GM19467 (cell line): ENCODE measurements at regions not wholly inside any gene's neighbourhood (a gene's known extent, or its start where the extent isn't known, plus 50 kb on each side); places are given as distances from the start of the nearest gene placed in this dataset.

Experiments
- ATAC-seq: cut with Tn5 transposase; IDR thresholded peaks from one replicate; pipeline ENCODE4 v1.9.1; 2021; ENCODE audit warnings: mild to moderate bottlenecking, moderate library complexity; ENCODE audit not compliant: unreplicated experiment

DNA sequence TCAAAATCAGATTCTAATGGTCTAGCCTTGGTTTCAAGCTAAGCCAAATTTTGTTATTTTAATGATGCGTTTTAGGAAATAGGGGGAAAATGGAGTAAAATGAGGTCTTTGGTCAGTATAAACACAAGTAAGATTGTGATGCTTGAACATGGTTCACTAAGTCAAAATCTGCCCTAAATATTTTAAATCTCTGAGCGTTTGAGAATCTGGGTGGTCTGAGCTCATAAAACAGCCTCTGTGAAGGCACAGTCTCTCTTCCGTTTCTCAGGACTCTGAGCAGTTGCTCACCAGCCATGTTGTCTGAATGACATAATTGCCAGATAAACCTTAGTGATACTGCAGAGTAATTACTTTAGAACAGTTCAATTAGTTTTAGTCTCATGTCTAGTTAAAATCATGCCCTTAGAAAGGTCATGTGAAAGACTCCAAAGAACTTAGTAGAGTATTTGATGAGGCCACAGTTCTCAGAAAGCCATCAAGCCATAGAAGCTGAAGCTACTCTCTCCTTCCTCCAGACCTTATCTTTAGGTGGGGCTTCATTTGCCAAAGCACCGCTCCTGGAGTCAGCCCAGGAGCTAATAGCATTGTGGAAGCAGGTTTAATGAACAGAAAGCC is 257.1 kb upstream of the MAP3K1 start:
- no peak for ATAC-seq

DNA sequence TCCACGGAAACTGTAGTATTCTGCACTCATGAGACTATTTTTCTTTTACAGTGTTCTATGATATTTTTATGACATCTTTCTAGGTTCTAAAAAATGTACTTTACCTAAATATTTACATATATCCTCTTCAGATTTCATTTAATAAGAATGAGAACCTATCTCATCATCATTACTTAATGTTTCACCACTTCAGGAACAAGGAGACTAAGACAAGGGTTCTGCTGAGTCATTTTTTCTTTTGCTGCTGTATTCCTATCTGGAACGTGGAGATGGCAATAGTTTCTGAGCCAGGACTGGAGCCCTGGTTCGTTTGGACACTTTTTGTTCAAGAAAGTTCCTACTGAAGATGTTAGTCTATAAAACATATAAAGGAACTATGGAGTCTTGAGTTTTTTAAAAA is 258.2 kb upstream of the MAP3K1 start:
- ATAC-seq, result no peak

DNA sequence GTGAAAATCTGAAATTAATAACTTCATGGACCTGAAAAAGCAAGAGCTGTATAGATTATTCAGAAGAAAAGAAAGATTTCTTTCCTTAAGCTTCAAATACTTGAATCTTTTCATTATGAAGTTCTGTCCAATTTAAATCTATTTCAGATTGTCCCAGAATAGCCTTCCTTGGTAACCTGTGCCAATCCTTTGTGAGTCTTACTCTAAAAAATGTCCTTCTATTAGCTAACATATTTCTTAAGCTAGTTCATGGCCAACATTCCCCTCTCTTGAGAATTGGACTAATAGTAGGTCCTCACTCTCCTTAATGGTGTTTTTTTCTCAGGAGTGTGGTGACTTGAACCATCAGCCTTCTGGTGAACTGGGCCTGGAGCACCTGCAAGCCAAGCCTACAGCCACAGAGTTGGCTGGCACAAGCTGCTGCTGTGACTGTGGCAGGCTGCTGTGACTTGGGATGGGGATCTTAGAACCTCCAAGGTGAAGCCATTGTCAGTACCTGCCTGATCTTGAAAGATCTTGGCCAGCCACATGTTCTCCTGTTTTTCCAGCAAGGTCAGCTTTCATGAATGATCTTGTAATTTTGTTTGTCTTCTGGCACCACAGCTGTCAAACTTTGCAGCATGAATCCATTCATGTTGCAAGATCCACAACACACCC is 262.6 kb upstream of the MAP3K1 start:
- ATAC-seq, result no peak

DNA sequence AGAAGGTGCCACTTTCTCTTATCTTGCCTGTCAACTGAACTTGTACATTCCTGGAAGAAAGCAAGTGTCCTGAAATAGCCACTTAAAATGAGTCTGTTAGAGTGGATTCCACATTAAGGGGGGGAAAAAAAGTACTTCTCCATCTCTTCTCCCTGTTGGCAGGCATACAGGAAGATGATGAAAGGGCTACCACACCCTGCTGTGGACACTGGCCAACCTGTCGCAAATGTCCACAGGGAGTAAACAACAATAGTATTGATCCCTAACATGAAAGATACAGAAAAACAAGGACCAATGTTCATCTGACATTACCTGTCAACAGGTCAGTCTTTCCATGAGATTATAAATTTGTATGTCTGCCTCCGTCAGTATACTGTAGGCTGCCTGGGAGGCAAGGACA is 265.1 kb upstream of the MAP3K1 start:
- no peak for ATAC-seq

DNA sequence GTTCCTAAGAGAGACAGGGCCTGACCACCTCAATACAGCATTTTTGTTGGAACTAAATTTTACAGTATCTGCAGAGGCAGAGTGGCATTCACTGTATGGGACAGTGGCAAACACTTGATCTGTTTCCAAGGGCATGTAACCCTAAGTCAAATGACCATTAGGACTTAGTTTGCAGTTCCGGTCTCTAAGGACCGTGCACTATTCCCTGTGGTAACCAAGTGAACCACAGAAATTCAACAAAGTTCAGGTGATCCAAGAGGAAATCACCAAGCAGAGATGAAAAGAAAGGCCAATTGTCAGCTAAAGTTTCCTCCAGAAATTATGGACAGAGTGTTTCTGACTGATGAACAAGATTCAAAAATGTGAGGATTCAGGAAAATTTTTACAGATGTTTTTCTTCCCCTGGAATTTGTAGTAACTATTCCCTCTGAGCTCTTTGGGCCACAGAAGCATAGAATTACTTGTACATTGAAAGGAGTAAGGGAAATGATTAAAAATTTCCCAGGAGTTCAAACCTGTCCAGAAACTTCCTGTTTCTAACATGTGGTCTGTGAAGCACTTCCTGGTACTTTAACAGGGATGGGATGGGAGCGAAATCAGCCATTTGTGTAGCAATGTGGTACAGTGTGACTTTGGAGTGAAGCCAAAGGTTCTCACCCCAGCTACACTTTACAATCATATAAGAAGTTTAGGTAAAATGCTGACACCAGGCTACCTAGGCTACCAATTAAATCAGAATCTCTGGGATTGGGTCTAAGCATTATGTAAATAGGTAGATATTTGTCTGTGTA is 266.1 kb upstream of the MAP3K1 start:
- no peak for ATAC-seq

DNA sequence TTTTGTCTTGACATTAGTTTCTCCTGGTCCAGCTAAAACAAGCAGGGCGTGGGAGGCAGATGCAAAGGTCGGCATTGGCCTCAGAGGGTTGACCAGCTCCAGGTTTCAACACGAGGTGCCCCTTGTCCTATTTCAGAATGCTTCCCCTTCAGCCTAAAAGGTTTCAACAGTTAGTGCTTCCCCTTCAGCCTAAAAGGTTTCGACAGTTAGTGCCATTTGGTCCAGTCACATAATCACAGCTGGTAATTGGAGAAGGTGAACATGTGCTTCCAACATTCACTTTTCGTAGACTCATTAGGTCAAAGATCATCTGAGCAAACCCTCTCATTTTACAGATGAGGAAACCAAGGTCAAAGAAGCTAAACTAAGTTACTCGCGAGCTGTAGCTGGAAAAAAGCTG is 270.3 kb upstream of the MAP3K1 start:
- no peak for ATAC-seq

DNA sequence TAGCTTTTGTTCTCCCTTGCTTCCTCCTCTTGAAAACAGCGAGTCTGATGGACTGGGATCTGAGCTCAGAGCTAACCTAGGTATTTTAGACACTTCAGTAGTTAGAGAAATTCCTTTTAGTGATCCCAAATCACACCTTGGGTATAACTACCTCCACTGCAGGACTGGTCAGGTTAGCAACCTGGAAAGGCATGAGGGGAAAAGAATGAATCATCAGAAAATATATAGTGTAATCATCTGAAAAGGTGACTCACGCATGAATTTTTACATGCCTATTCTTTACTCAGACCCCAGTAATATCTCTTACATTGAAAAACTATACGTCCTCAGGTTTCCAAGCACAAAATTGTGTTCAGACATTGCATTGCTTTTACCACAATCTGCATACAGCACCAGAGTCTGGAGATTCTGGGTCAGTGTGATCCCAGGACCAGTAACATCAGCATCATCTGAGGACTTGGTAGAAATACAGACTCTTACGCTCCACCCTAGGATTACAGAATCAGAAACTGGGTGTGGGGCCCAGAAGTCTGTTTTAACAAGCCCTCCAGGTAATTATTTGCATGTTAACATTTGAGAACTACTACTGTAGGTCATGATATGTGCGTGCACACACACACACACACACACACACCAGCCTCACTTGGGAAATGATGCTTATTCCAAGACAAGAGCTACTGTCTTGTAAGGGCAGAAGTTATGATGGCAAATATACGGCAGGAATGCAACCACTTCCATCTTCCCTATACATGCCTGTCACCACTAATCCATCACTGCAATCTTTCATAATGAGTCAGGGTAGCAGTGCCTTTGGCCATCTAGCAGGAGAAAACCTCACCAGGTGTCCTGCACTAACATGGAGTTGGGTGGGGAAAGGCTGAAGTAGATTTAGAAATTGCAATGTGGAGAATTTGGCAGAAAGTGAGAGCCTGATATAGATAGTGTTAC is 271.6 kb upstream of the MAP3K1 start:
- ATAC-seq, result no peak

DNA sequence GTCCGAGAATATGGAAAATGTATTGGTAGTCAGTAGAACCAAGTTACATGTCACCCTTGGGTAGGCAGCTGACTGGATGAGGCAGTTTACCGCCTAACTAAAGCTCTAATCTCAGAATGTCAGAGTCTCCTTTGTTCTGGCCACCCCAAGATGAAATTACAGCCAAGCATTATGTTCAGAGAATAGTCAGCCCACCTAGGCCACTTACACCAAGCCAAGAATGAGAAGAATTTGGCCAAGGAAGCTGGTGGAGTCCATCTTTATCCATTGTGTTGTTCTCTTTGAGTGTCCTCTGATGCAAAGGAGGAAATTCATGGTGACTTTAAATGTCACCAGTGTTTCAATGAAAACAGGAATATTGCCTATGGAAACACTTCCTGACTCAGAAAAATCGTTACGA is 275.1 kb upstream of the MAP3K1 start:
- ATAC-seq, result no peak

DNA sequence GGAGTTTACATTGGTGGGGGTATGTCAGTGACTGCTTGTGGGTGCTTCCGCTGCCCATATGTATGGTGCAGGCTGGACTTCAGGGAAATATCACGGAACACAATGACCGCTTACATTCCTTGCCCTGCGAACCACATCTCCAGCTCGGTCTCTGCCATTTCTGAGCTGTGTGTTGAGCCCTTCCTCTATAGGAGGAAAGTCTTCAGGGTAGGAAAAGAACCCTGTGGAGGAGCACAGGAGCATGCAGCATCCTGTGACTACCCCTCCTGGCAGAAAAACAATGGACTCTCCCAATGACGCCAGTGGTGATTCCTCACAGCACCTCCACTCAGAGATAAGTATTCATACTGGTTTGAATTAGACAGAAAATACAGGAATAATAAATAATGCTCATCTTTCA is 276.8 kb upstream of the MAP3K1 start:
- no peak for ATAC-seq

DNA sequence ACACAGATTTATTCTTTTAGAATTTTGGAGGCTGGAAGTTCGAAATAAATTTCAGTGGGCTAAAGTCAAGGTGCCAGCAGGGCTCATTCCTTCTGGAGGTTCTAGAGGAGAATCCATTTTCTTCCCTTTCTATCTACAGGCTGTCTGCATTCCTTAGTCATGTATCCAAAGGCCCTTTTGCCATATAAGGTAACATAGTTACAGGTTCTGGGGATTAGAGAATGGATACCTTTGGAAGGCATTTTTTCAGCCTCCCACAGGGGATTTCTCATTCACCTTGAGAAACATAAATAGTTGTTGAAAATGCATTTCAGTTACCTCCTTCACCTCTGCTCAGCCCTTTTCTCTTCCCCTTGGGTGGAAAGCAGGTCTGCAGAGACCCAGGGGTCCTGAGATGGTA is 280.0 kb upstream of the MAP3K1 start:
- ATAC-seq, result no peak

DNA sequence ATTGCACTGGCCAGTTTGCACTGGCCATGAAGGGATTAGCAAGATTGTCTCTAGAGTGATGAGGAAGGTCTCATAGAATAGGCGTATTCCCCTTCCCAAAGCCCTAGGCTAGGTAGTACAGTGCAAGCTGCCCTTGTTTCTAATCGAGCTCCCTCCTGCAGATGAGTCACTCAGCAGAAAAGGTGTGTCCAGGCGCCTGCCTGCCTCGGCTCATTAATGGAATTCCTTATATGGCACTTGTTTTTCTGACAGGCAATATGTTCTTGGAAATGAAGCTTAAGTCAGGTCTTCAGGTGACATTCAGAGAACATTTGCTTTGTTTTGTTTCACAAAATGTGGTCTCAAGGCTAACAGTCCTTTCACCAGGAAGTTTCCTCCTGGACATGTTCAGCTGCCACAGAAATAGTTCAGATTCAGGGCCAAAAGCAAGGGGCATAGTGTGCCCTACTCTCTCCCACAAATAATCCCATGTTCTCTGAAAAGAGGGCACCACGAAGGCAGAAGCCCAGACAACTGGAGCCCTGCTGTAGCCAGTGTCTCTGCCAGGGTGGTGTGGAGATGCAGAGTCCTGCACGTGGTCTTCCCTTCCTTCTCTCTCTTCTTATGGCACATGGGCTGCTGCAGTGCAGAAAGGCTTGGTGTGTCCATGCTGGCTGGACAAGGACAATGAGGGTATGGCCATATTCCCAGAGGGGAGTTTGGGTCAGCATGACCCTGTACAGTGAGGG is 281.1 kb upstream of the MAP3K1 start:
- ATAC-seq, result no peak

DNA sequence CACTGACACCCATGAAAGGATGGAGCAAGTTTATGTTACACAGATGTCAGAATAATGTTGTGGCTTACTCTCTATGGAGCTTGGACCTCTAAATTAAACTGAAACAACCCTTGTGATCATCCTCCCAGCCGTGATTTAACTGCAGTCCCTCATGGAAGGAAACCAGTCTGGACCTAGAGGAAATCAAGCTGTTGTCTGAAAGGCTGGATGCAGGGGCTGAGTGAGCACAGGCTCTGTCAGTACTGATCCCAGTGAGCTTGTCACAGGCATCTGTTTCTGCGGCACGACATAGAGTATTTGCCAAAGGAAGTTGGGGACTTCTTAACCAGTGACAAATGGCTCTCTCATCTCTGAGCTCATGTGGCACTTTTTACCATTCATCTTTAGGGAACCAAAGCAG is 282.9 kb upstream of the MAP3K1 start:
- ATAC-seq, result no peak

DNA sequence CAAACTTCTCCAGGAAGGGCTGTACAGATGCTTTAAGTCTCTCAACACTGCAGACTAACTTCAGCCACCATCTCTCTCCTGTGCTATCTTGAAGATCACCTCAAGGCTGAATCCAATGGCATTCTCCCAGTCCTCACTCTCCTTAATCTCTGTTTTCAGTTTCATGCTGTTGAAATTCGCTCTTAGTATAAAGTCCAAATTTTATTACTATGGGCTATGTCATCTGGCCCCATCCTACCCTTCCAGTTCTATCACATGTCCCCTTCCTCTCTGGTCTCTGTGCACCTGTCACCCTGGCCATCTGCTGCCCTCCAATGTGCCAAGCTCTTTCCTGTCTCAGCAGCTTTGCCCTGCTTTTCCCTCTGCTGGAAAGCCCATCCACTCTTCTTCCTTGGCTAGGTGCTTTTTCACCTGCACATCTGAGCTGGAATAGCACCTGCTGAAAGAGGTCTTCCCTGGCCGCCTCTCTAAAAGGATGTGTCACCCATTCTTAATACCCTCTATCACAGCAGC is 284.7 kb upstream of the MAP3K1 start:
- ATAC-seq, result no peak

DNA sequence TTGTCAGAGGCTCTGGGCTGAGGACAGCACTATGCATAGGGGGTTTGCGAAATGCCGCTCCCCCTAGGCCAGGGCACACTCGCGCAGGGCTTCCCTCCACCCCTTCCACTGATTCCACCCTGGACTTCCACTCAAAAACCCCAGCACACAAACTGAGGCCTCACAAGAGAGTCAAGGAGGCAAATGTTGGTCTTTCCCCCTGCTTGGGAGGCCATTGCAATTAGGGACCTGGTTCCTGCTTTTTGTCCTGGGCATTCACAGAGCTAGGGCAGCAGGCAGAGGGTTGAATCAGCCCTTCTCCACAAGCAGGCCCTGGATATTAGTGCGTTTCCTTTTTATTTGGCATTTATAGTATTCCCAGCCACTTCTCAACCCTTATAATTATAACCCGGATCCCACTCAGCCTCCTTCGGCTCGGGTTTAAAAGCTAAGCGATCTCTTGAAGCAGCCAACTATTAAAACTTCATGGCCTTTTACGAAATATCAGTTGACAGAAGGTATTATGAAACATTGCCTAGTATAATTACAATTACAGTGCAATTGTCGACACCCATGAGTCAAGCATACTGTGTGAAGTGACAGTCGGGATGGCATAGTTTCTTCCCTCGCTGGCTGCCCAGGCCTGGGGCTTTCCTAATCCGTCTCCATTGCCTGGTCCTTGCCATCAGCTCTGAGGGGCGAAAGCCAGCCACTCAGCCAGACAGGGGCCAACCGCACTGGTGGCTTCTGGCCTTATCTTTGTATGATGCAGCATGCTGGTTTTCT is 285.5 kb upstream of the MAP3K1 start:
- ATAC-seq, result no peak

DNA sequence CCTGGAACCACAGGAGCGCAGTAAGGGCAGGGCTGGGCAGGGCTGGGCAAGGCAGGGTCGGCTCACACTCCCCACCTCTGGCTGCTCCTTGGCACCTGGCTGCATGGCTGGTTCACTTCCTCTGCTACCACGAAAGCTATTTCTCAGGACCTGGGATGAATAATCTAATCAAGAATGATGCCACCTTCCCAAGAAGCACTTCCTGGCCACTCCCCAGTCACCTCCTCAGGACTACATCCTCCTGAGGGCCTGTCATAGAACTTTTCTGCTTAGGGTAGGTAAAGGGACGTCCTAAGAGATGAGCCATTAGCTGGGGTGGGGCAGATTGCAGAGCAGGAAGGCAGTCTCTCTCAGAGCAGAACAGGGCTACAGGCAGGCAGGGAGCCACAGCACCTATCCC is 288.2 kb upstream of the MAP3K1 start:
- no peak for ATAC-seq

DNA sequence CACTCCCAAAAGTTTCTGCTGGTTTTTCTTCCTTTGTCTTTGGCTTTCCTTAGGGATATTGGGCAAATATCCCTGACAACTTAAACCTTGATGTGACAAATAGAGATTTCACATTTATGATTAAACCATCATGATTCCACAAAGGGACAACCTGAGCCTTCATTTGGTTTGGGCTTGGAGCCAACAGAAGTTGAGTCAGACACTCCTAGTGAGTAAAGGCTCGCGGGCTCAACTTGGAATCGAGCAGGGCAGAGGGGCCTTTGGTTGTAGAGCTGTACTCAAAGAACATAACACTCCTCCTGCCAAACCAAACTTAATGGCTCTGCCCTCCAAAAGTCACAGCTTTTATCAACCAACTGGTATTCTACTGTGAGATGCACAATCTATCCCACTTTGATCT is 290.2 kb upstream of the MAP3K1 start:
- no peak for ATAC-seq

DNA sequence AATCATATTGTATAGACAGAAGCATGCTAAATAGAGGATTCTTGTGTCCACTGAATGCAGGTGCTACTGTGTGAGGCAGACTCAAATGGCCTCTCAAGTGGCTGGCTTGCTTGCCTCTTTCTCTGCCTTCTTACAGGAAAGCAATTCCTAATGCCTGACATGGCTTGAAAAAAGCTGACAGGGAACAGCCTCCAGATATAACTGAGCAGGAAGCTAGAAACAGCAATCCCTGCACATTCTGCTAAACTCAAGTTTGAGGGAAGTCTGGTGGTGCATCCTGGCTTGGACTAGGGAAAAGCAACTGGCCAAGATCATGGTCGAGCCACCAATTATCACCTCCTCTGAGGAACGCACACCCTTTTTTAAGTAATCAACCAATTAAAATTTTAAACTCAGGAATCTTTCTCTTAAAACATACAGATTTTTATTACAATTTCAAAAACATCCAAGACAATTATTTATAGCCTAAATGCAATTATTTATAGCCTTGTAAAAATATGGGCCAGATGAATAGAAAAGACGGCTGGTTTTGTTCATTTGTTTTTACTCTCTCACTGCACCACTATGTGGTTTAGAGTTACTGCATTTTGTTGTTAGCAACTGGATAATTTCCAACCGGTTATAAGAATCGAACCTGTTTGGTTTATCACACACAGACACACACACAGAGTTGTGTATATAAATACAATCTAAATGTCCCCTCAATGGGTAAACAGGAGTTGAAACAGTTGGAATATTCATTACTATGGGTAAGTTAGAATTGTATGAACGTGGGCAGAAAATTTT is 290.9 kb upstream of the ANKRD55 start:
- no peak for ATAC-seq

DNA sequence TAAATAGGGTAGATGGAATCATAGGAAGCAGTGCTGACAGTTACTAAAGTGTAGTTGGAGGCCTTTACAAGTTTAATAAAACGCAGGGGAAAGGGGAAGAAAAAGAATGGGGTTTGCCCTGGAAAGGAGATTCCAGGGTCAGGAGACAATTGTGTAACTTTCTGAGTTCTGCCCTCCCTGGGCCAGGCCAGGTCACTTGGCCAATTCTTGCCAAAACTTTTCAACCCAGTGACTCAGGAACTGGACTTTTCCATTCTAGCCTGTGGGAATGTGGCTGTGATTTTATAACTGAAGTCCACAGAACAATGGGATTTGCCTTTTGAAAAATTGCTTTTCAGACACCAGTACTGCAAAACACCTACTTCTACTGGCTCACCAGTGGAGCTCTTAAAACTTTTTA is 289.8 kb upstream of the ANKRD55 start:
- no peak for ATAC-seq

DNA sequence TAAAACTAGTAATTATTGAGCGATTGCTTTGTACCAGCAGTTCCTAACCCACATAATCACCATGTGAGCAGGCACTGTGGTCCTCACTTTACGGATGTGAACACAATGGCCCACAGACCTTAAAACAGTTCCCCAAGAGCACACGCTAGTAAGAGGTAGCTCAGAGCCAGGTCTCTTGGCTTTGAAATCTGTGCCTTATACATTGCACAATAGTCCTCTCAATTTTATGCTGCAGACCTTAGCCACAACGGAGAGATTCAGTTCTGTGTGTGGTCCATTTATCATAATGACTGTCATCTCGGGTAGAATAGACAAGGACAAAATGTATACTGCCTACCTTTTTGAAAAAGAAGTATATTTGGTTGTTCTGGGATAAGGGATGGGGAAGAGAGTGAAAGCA is 289.0 kb upstream of the ANKRD55 start:
- ATAC-seq, result no peak
